Nephron progenitor cell (in vitro differentiated cells): ENCODE measurements at regions not wholly inside any gene's neighbourhood (a gene's known extent, or its start where the extent isn't known, plus 50 kb on each side); places are given as distances from the start of the nearest gene placed in this dataset.
"Not testable (repeated sequence)": the region's sequence is repeated elsewhere in the genome, so short reads cannot be mapped to it uniquely, and the experiment has no call there.

Experiments
- DNase-seq: peaks from one replicate; pipeline ENCODE4 v3.0.0; 2021
- H3K27ac Mint-ChIP-seq: 2 replicates; pipeline ENCODE4 v1.8.0; 2021; ENCODE audit warnings: mild to moderate bottlenecking, moderate library complexity, mixed read lengths
- H3K27me3 Mint-ChIP-seq: 2 replicates; pipeline ENCODE4 v1.8.0; 2021; ENCODE audit warnings: mild to moderate bottlenecking, low read depth, mixed read lengths; ENCODE audit not compliant: poor library complexity
- H3K36me3 Mint-ChIP-seq: 2 replicates; pipeline ENCODE4 v1.8.0; 2021; ENCODE audit warnings: low read depth, mixed read lengths
- H3K4me1 Mint-ChIP-seq: 2 replicates; pipeline ENCODE4 v1.8.0; 2021; ENCODE audit warnings: mixed read lengths
- H3K4me3 Mint-ChIP-seq: 2 replicates; pipeline ENCODE4 v1.8.0; 2021; ENCODE audit warnings: mild to moderate bottlenecking, moderate library complexity, mixed read lengths
- H3K9me3 Mint-ChIP-seq: 2 replicates; pipeline ENCODE4 v1.8.0; 2021; ENCODE audit warnings: mild to moderate bottlenecking, moderate library complexity, mixed read lengths
- TF ChIP-seq, protein P1 (sequence below): fragments of 200-600 bp; sonication (generic); IDR thresholded peaks from 2 replicates; pipeline ENCODE4 v1.5.0; 2021; ENCODE audit warnings: antibody characterized with exemption

GRCh38 chr10:28768227-28768626 is 90.9 kb downstream of the BAMBI start:
- TF ChIP-seq, protein P1, sequence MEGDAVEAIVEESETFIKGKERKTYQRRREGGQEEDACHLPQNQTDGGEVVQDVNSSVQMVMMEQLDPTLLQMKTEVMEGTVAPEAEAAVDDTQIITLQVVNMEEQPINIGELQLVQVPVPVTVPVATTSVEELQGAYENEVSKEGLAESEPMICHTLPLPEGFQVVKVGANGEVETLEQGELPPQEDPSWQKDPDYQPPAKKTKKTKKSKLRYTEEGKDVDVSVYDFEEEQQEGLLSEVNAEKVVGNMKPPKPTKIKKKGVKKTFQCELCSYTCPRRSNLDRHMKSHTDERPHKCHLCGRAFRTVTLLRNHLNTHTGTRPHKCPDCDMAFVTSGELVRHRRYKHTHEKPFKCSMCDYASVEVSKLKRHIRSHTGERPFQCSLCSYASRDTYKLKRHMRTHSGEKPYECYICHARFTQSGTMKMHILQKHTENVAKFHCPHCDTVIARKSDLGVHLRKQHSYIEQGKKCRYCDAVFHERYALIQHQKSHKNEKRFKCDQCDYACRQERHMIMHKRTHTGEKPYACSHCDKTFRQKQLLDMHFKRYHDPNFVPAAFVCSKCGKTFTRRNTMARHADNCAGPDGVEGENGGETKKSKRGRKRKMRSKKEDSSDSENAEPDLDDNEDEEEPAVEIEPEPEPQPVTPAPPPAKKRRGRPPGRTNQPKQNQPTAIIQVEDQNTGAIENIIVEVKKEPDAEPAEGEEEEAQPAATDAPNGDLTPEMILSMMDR: no peak
- H3K4me3 Mint-ChIP-seq: no peak overlapping the region
- peaks cover 22% of the 10 kb centered on the region for H3K4me1 Mint-ChIP-seq
- no peak overlapping the region for H3K27ac Mint-ChIP-seq
- DNase-seq: no peak
- peaks cover 1% of the 10 kb centered on the region for H3K27me3 Mint-ChIP-seq
- H3K36me3 Mint-ChIP-seq: peaks cover 6% of the 10 kb centered on the region
- H3K9me3 Mint-ChIP-seq: peaks cover 27% of the 10 kb centered on the region

DNA sequence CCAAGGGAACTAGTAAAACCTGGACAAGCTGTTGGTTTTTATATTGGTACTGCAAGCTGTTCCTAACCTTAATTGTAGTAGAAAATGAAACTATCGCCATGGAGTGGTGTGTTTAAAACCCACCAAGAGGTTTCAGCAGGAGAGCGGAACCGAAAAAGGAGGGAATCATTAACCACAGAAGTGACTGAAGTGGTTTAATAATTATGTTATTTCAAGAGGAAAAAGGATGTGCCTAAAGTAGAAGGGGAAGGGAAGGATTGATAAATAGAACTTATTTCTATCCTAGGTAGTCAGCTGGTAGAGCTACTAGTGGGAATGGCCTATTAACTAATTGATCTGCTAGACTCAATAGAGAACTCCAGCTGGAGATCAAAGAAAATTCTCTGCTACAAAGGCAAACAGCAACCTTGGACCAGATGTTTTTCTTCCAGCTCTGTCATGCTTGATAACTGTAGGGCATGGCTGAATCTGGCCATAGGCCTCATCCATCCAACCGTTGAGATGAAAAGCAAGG is 91.8 kb downstream of the BAMBI start:
- peaks cover 6% of the 10 kb centered on the region for H3K36me3 Mint-ChIP-seq
- peaks cover 4% of the 10 kb centered on the region for H3K27me3 Mint-ChIP-seq
- peak overlapping the region; percentile 69 for H3K27ac Mint-ChIP-seq
- peaks cover 26% of the 10 kb centered on the region for H3K4me1 Mint-ChIP-seq
- H3K9me3 Mint-ChIP-seq: peaks cover 30% of the 10 kb centered on the region
- DNase-seq: no peak
- no peak overlapping the region for H3K4me3 Mint-ChIP-seq
- TF ChIP-seq, protein P1: no peak

DNA sequence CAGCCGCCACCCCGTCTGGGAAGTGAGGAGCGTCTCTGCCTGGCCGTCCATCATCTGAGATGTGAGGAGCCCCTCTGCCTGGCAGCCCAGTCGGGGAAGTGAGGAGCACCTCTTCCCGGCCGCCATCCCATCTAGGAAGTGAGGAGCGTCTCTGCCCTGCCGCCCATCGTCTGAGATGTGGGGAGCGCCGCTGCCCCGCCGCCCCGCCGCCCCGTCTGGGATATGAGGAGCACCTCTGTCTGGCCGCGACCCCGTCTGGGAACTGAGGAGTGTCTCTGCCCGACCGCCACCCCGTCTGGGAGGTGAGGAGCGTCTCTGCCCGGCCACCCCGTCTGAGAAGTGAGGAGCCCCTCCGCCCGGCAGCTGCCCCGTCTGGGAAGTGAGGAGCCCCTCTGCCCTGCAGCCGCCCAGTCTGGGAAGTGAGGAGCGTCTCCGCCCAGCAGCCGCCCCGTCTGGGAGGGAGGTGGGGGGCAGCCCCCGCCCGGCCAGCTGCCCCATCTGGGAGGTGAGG is 94.3 kb downstream of the BAMBI start:
- peaks cover 21% of the 10 kb centered on the region for H3K4me1 Mint-ChIP-seq
- not testable (repeated sequence) for H3K27ac Mint-ChIP-seq, DNase-seq, H3K4me3 Mint-ChIP-seq, H3K36me3 Mint-ChIP-seq
- H3K9me3 Mint-ChIP-seq: peaks cover 34% of the 10 kb centered on the region
- peaks cover 11% of the 10 kb centered on the region for H3K27me3 Mint-ChIP-seq

- TF ChIP-seq, protein P1: no peak
- DNase-seq: no peak
- no peak overlapping the region for H3K4me3 Mint-ChIP-seq
- H3K27me3 Mint-ChIP-seq: peaks cover 12% of the 10 kb centered on the region
- peaks cover 32% of the 10 kb centered on the region for H3K9me3 Mint-ChIP-seq
- H3K4me1 Mint-ChIP-seq: peaks cover 29% of the 10 kb centered on the region
- peaks cover 6% of the 10 kb centered on the region for H3K36me3 Mint-ChIP-seq
- no peak overlapping the region for H3K27ac Mint-ChIP-seq
These were observed 97.0 kb downstream of the BAMBI start for GRCh38 chr10:28774051-28774995.

DNA sequence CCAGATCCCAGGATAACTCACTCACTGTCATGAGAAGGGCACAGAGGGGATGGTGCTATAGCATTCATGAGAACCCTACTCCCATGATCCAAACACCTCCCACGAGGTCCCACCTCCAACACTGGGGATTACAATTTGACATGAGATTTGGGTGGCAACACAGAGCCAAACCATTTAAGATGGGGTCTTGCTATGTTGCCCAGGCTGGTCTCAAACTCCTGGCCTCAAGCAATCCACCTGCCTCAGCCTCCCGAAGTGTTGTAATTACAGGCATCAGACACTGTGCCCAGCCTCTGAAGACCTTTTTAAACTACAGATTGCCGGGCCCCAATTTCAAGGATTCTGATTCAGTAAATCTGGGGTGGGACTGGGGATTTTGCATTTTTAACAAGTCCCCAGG is 98.5 kb downstream of the BAMBI start:
- DNase-seq: no peak
- Mint-ChIP-seq H3K4me3 (no peak overlapping the region), H3K4me1 (peaks cover 26% of the 10 kb centered on the region), H3K27me3 (peaks cover 12% of the 10 kb centered on the region), H3K9me3 (peaks cover 26% of the 10 kb centered on the region), H3K27ac (no peak overlapping the region), H3K36me3 (peaks cover 5% of the 10 kb centered on the region)
- TF ChIP-seq, protein P1: no peak

DNA sequence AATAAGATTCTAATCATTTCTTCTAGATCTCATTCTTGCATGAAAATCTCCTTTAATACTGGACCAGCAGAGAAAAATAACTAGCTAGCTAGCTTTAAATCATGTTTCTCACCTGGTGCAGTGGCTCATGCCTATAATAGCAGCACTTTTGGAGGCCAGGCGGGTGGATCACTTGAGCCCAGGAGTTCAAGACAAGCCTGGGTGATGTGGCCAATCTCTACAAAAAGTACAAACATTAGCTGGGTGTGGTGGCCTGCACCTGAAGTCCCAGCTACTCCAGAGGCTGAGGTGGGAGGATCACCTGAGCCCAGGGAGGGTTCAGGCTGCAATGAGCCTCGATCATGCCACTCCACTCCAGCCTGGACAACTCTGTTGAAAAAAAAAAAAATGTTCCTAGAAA is 99.2 kb downstream of the BAMBI start:
- peaks cover 12% of the 10 kb centered on the region for H3K27me3 Mint-ChIP-seq
- peaks cover 19% of the 10 kb centered on the region for H3K9me3 Mint-ChIP-seq

More for the DNA sequence above, 99.2 kb downstream of the BAMBI start:
- no peaks in the 10 kb centered on the region for H3K36me3 Mint-ChIP-seq
- H3K4me1 Mint-ChIP-seq: peaks cover 26% of the 10 kb centered on the region
- H3K4me3 Mint-ChIP-seq: no peak overlapping the region
- no peak for DNase-seq
- H3K27ac Mint-ChIP-seq: peak overlapping the region; percentile 68
- TF ChIP-seq, protein P1: no peak
